DND-41 (cell line): ENCODE measurements at regions not wholly inside any gene's neighbourhood (a gene's known extent, or its start where the extent isn't known, plus 50 kb on each side); places are given as distances from the start of the nearest gene placed in this dataset.

ENCODE experiments used
- ATAC-seq: fragments of 200-7000 bp; cut with Tn5 transposase; 3 replicates; pipeline ENCODE4 v1.9.1; 2021; ENCODE audit warnings: low read depth; ENCODE audit not compliant: insufficient read depth
- DNase-seq: peaks from one replicate; pipeline ENCODE4 v3.0.0-alpha.2; 2020
- H2AFZ ChIP-seq: 2 replicates; pipeline ENCODE4 v1.6.0; 2012; ENCODE audit warnings: low read depth, low read length
- H3K27ac ChIP-seq: 2 replicates; pipeline ENCODE4 v1.5.1; 2012; ENCODE audit warnings: low read length, inconsistent platforms
- H3K27me3 ChIP-seq: fragments of 200-600 bp; sonication (generic); 2 replicates; pipeline ENCODE4 v1.6.0; 2012; ENCODE audit warnings: low read length, mild to moderate bottlenecking, inconsistent platforms; ENCODE audit not compliant: insufficient read depth, poor library complexity
- H3K36me3 ChIP-seq: 2 replicates; pipeline ENCODE4 v1.5.1; 2012; ENCODE audit warnings: low read length, inconsistent platforms; ENCODE audit not compliant: insufficient read depth
- H3K4me1 ChIP-seq: 2 replicates; pipeline ENCODE4 v1.5.1; 2012; ENCODE audit warnings: mild to moderate bottlenecking, low read length; ENCODE audit not compliant: insufficient read depth
- H3K4me2 ChIP-seq: 2 replicates; pipeline ENCODE4 v1.6.0; 2012; ENCODE audit warnings: mild to moderate bottlenecking, moderate library complexity, low read length, inconsistent platforms; ENCODE audit not compliant: insufficient read depth
- H3K4me3 ChIP-seq, 2 experiments: fragments of 200-600 bp in 1 of 2; shearing (Covaris generic) in 1 of 2; 2 replicates each; pipeline ENCODE4 v1.5.1; 2012 to 2016; ENCODE audit warnings: inconsistent platforms in 2 of 2, low read length in 2 of 2, mild to moderate bottlenecking in 2 of 2, low read depth in 1 of 2, moderate library complexity in 1 of 2
- H3K79me2 ChIP-seq: 2 replicates; pipeline ENCODE4 v1.6.0; 2012; ENCODE audit warnings: low read length, inconsistent platforms; ENCODE audit not compliant: insufficient read depth
- H3K9ac ChIP-seq: 2 replicates; pipeline ENCODE4 v1.6.0; 2012; ENCODE audit warnings: low read depth, mild to moderate bottlenecking, inconsistent platforms, low read length, moderate library complexity
- H3K9me3 ChIP-seq: 2 replicates; pipeline ENCODE4 v1.5.1; 2012; ENCODE audit warnings: low read length, moderate library complexity, mild to moderate bottlenecking, inconsistent platforms; ENCODE audit not compliant: insufficient read depth, severe bottlenecking
- H4K20me1 ChIP-seq: 2 replicates; pipeline ENCODE4 v1.6.0; 2012; ENCODE audit warnings: low read length; ENCODE audit not compliant: insufficient read depth
- EZH2 ChIP-seq: IDR thresholded peaks from 3 replicates; pipeline ENCODE4 v1.6.1; 2012; ENCODE audit warnings: borderline replicate concordance, low read depth, mild to moderate bottlenecking, moderate library complexity, low read length, inconsistent platforms; ENCODE audit not compliant: severe bottlenecking
- TF ChIP-seq, protein P1 (sequence below): IDR thresholded peaks from 2 replicates; pipeline ENCODE4 v1.5.1; 2012; ENCODE audit warnings: borderline replicate concordance, low read length, moderate library complexity, mild to moderate bottlenecking; ENCODE audit not compliant: poor library complexity, severe bottlenecking; ENCODE audit errors: extremely low read depth

DNA sequence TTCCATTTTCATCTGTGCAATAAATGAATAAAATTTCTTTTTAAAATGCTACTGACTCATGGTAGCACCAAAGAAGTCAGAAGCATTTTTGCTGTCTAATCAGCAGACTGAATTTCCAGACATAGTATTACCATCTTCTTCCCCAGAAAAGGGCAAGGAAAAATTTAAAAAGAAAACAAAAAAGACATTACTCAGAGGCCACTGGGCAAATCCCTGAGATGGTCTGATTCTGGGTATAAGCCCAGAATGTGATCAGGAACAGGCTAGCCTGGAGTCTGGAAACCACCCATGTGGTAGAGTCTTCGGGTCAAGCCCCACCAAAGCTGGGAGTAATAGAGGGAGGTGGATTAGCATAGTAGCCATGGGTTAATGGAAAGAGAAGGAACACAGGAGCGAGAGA lies 342.8 kb downstream of the FBXW7 start:
- no peak for ATAC-seq
- Histone ChIP-seq H3K27ac (no peak overlapping the region), H3K79me2 (no peaks in the 10 kb centered on the region), H3K4me2 (no peak overlapping the region), H3K4me3 (no peak overlapping the region), H4K20me1 (no peaks in the 10 kb centered on the region), H3K27me3 (no peaks in the 10 kb centered on the region), H3K4me1 (peaks cover 26% of the 10 kb centered on the region), H2AFZ (no peak overlapping the region), H3K36me3 (no peaks in the 10 kb centered on the region), H3K9me3 (no peaks in the 10 kb centered on the region), H3K9ac (no peak overlapping the region)
- DNase-seq: no peak
- TF ChIP-seq EZH2: no peak
- TF ChIP-seq, protein P1, sequence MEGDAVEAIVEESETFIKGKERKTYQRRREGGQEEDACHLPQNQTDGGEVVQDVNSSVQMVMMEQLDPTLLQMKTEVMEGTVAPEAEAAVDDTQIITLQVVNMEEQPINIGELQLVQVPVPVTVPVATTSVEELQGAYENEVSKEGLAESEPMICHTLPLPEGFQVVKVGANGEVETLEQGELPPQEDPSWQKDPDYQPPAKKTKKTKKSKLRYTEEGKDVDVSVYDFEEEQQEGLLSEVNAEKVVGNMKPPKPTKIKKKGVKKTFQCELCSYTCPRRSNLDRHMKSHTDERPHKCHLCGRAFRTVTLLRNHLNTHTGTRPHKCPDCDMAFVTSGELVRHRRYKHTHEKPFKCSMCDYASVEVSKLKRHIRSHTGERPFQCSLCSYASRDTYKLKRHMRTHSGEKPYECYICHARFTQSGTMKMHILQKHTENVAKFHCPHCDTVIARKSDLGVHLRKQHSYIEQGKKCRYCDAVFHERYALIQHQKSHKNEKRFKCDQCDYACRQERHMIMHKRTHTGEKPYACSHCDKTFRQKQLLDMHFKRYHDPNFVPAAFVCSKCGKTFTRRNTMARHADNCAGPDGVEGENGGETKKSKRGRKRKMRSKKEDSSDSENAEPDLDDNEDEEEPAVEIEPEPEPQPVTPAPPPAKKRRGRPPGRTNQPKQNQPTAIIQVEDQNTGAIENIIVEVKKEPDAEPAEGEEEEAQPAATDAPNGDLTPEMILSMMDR: no peak

- TF ChIP-seq EZH2: no peak
- TF ChIP-seq, protein P1: no peak
- H3K9me3 ChIP-seq: no peaks in the 10 kb centered on the region
- no peaks in the 10 kb centered on the region for H3K27me3 ChIP-seq
- H3K4me3 ChIP-seq: no peak overlapping the region
- H4K20me1 ChIP-seq: no peaks in the 10 kb centered on the region
- no peak overlapping the region for H3K4me2 ChIP-seq
- H3K9ac ChIP-seq: no peak overlapping the region
- H3K79me2 ChIP-seq: no peaks in the 10 kb centered on the region
- no peak overlapping the region for H3K27ac ChIP-seq
- no peak for DNase-seq
- H3K36me3 ChIP-seq: no peaks in the 10 kb centered on the region
- H3K4me1 ChIP-seq: peaks cover 29% of the 10 kb centered on the region
- ATAC-seq: no peak
- no peak overlapping the region for H2AFZ ChIP-seq
Observed at GRCh38 chr4:152190907-152191306, 345.0 kb downstream of the FBXW7 start.

DNA sequence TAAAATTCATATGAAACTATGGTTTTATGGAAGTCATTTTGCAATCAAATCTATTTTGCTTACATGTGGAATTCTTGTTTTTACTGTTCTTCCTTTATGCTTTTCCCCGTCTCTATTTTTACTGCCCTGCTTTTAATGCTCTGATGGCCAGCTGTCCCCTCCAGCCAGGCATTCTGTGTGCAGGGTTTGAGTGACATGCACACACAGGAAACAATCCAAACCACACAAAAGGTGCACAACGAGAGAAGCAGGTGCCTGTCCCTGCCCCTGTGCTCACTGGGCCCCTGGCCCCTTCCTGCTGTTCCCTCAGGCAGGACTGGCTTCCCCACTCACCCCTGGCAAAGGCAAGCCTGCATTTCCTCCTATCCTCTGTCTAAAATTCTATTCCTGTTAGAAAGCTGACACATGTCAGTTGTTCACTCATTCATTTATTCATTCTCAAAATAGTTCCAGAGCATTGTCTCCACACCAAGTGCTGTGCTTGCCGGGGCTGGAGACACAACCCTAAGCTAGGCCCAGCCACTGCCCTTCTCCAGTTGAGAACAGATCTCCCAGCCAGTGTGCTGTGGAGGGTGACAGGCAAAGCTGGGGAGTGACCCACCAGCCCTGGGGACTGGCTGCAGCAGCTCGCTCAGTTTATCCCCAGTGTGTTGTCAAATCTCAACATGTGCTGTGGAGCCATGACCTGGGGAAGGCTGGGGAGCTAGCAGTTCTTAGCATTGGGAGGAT lies 346.3 kb downstream of the FBXW7 start:
- no peak overlapping the region for H3K4me3 ChIP-seq
- peak overlapping the region; percentile 80 for H3K27ac ChIP-seq

More for the DNA sequence above, 346.3 kb downstream of the FBXW7 start:
- Histone ChIP-seq H4K20me1 (no peaks in the 10 kb centered on the region), H3K4me1 (peaks cover 39% of the 10 kb centered on the region), H3K4me2 (peak overlapping the region; percentile 35), H2AFZ (peak overlapping the region; percentile 34; the same call in 1 of the 2 replicates), H3K79me2 (no peaks in the 10 kb centered on the region), H3K9ac (peak overlapping the region; percentile 33), H3K36me3 (no peaks in the 10 kb centered on the region), H3K27me3 (no peaks in the 10 kb centered on the region), H3K9me3 (no peaks in the 10 kb centered on the region)
- no peak for TF ChIP-seq EZH2
- TF ChIP-seq, protein P1: no peak
- peak; percentile 69 for DNase-seq
- peak; percentile 89 for ATAC-seq
